ENCODE measurements at regions not wholly inside any gene's neighbourhood (a gene's known extent, or its start where the extent isn't known, plus 50 kb on each side); places are given as distances from the start of the nearest gene placed in this dataset.

- TF ChIP-seq EZH2phosphoT487 (IDR thresholded peaks at IDR 0.05; ENCODE audit: insufficient read depth, low read depth) (no peak), EZH2 (IDR thresholded peaks at IDR 0.05; ENCODE audit: insufficient read depth, poor library complexity, severe bottlenecking) (no peak)
Observed at GRCh38 chr1:98516306-98516705, 145.2 kb upstream of the SNX7 start.
